Astrocyte (in vitro differentiated cells and primary cell): ENCODE measurements at regions not wholly inside any gene's neighbourhood (a gene's known extent, or its start where the extent isn't known, plus 50 kb on each side); places are given as distances from the start of the nearest gene placed in this dataset.

Source experiments
- DNase-seq: peaks from one replicate; pipeline ENCODE4 v3.0.0-alpha.2; 2010; ENCODE audit warnings: low read depth
- FAIRE-seq: peaks from 2 replicates; lab custom pipeline; 2011; peaks lifted over from hg19 to GRCh38; lab: Jason Lieb, UNC
- H2AFZ ChIP-seq: 2 replicates; pipeline ENCODE4 v1.6.0; 2012; ENCODE audit warnings: low read depth, low read length, inconsistent platforms
- H3K27ac ChIP-seq: 2 replicates; pipeline ENCODE4 v1.5.1; 2011; ENCODE audit warnings: low read depth, low read length, inconsistent platforms
- H3K27me3 ChIP-seq: 2 replicates; pipeline ENCODE4 v1.6.0; 2011; ENCODE audit warnings: low read length, inconsistent platforms; ENCODE audit not compliant: insufficient read depth
- H3K36me3 ChIP-seq: 2 replicates; pipeline ENCODE4 v1.5.1; 2011; ENCODE audit warnings: low read length, inconsistent platforms; ENCODE audit not compliant: insufficient read depth
- H3K4me1 ChIP-seq: 2 replicates; pipeline ENCODE4 v1.5.1; 2011; ENCODE audit warnings: low read length, inconsistent platforms; ENCODE audit not compliant: insufficient read depth
- H3K4me2 ChIP-seq: 2 replicates; pipeline ENCODE4 v1.6.0; 2012; ENCODE audit warnings: low read length, inconsistent platforms
- H3K4me3 ChIP-seq: 2 replicates; pipeline ENCODE4 v1.5.1; 2011; ENCODE audit warnings: low read depth, mild to moderate bottlenecking, low read length, inconsistent platforms; ENCODE audit not compliant: insufficient read depth
- H3K79me2 ChIP-seq: 2 replicates; pipeline ENCODE4 v1.6.0; 2012; ENCODE audit warnings: mild to moderate bottlenecking, low read length, inconsistent platforms; ENCODE audit not compliant: insufficient read depth
- H3K9ac ChIP-seq: 2 replicates; pipeline ENCODE4 v1.6.0; 2012; ENCODE audit warnings: mild to moderate bottlenecking, low read length, inconsistent platforms
- H3K9me3 ChIP-seq: 2 replicates; pipeline ENCODE4 v1.5.1; 2012; ENCODE audit warnings: low read depth, mild to moderate bottlenecking, low read length, inconsistent platforms; ENCODE audit not compliant: insufficient read depth
- H4K20me1 ChIP-seq: 2 replicates; pipeline ENCODE4 v1.6.0; 2012; ENCODE audit warnings: low read length, inconsistent platforms; ENCODE audit not compliant: insufficient read depth
- H3K27ac Mint-ChIP-seq: one replicate; pipeline ENCODE4 v1.8.0; 2021; ENCODE audit warnings: mild to moderate bottlenecking, mixed read lengths; ENCODE audit not compliant: unreplicated experiment
- H3K27me3 Mint-ChIP-seq: one replicate; pipeline ENCODE4 v1.8.0; 2021; ENCODE audit warnings: low read depth, mixed read lengths; ENCODE audit not compliant: unreplicated experiment
- H3K36me3 Mint-ChIP-seq: one replicate; pipeline ENCODE4 v1.8.0; 2021; ENCODE audit warnings: low read depth, mixed read lengths; ENCODE audit not compliant: unreplicated experiment
- H3K4me1 Mint-ChIP-seq: one replicate; pipeline ENCODE4 v1.8.0; 2021; ENCODE audit warnings: low read depth, mixed read lengths; ENCODE audit not compliant: unreplicated experiment
- H3K4me3 Mint-ChIP-seq: one replicate; pipeline ENCODE4 v1.8.0; 2021; ENCODE audit warnings: mild to moderate bottlenecking, moderate library complexity, mixed read lengths; ENCODE audit not compliant: unreplicated experiment
- H3K9me3 Mint-ChIP-seq: one replicate; pipeline ENCODE4 v1.8.0; 2021; ENCODE audit warnings: mild to moderate bottlenecking, mixed read lengths; ENCODE audit not compliant: unreplicated experiment
- CTCF ChIP-seq: IDR thresholded peaks from 2 replicates; pipeline ENCODE4 v1.5.1; 2011; ENCODE audit warnings: low read depth, mild to moderate bottlenecking, inconsistent platforms, low read length, moderate library complexity; ENCODE audit not compliant: insufficient read depth
- EZH2 ChIP-seq: IDR thresholded peaks from 2 replicates; pipeline ENCODE4 v1.6.1; 2012; ENCODE audit warnings: mild to moderate bottlenecking, low read length, inconsistent platforms; ENCODE audit not compliant: insufficient read depth

DNA sequence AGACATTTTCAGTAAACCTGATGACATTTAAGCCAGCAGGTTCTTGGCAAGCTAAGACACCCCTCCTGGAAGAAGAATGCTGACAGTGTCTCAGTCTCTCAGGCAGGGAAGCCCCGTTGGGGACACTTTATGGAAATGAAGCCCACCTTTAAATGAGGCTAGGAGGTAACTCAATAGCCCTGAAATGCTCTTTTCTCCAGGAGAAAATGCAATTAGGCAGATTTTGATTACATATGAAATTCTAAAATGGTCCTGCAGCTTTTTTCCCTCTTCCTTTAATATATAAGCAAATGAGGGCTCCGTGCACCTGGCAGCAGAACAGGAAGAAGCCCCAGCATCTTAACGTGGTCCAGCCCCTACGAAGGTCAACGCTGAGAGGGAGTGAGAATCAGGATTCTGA, 65.8 kb upstream of the CHST15 start:
- Histone ChIP-seq H3K79me2 (no peaks in the 10 kb centered on the region), H3K36me3 (no peaks in the 10 kb centered on the region), H4K20me1 (no peaks in the 10 kb centered on the region), H3K27ac (no peak overlapping the region), H3K9ac (no peak overlapping the region), H3K4me1 (peaks cover 22% of the 10 kb centered on the region), H2AFZ (no peak overlapping the region), H3K27me3 (peaks cover 13% of the 10 kb centered on the region), H3K4me3 (no peak overlapping the region), H3K4me2 (no peak overlapping the region), H3K9me3 (no peaks in the 10 kb centered on the region)
- DNase-seq (no peak), FAIRE-seq (no peak)
- peaks cover 22% of the 10 kb centered on the region for H3K27me3 Mint-ChIP-seq
- TF ChIP-seq EZH2, result no peak
- TF ChIP-seq CTCF, result no peak
- no peak overlapping the region for H3K27ac Mint-ChIP-seq
- H3K9me3 Mint-ChIP-seq, result peaks cover 12% of the 10 kb centered on the region
- H3K4me1 Mint-ChIP-seq, result peaks cover 26% of the 10 kb centered on the region
- no peaks in the 10 kb centered on the region for H3K36me3 Mint-ChIP-seq
- no peak overlapping the region for H3K4me3 Mint-ChIP-seq

DNA sequence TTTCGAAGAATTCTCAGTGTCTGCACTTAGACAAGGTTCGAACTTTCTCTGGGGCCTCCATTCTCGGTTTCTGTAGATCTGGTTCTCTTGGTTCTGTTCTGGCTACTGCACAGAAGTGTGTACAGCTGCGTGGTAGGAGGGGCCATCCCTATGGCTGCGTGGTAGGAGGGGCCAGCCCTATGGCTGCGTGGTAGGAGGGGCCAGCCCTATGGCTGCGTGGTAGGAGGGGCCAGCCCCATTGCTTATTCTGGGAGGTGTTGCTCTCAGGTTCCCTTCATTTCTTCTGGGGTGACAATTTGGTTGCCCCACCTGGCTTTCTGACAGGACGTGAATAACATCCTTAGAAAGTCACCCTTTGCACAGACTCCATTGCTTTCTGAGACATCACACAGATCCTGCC, 65.2 kb upstream of the CHST15 start:
- Histone ChIP-seq H3K27me3 (peaks cover 13% of the 10 kb centered on the region), H3K9me3 (no peaks in the 10 kb centered on the region), H4K20me1 (no peaks in the 10 kb centered on the region), H3K36me3 (no peaks in the 10 kb centered on the region), H2AFZ (no peak overlapping the region), H3K4me3 (no peak overlapping the region), H3K4me1 (peaks cover 25% of the 10 kb centered on the region), H3K9ac (no peak overlapping the region), H3K4me2 (no peak overlapping the region), H3K27ac (no peak overlapping the region), H3K79me2 (no peaks in the 10 kb centered on the region)
- Mint-ChIP-seq H3K27me3 (peaks cover 22% of the 10 kb centered on the region), H3K36me3 (no peaks in the 10 kb centered on the region), H3K9me3 (peaks cover 12% of the 10 kb centered on the region), H3K27ac (no peak overlapping the region), H3K4me1 (peaks cover 26% of the 10 kb centered on the region), H3K4me3 (no peak overlapping the region)
- FAIRE-seq, result no peak
- TF ChIP-seq CTCF (no peak), EZH2 (no peak)
- DNase-seq, result no peak

DNA sequence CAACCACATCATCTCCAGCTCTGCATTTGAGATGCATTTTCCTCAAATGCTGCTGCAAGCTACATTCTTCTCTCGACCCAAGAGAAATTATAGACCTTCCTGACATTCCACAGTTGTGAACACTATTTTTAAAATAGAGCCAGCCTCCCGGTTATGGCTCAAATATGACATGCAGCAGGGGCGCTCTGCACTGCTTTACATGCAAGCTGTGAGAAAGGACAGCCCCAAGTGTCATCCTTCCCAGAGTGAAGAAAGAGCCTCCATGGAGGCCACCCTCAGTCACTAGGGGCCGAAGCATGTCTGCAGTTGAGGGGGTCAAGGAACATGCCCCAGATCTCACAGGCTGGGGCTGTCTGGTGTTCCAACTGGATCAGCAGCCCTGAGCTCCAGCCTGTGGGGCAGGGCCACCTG, 63.9 kb upstream of the CHST15 start:
- H3K9ac ChIP-seq, result no peak overlapping the region
- H3K4me3 ChIP-seq, result no peak overlapping the region
- peaks cover 38% of the 10 kb centered on the region for H3K4me1 ChIP-seq
- peak overlapping the region; percentile 21 for H3K27ac ChIP-seq
- Mint-ChIP-seq H3K27ac (peak overlapping the region; percentile 49), H3K4me1 (peaks cover 24% of the 10 kb centered on the region), H3K27me3 (peaks cover 20% of the 10 kb centered on the region), H3K36me3 (no peaks in the 10 kb centered on the region), H3K9me3 (peaks cover 12% of the 10 kb centered on the region), H3K4me3 (no peak overlapping the region)
- no peak for FAIRE-seq
- no peaks in the 10 kb centered on the region for H4K20me1 ChIP-seq
- H3K4me2 ChIP-seq, result peak overlapping the region; percentile 69
- no peaks in the 10 kb centered on the region for H3K9me3 ChIP-seq
- DNase-seq, result peak; percentile 76
- H3K27me3 ChIP-seq, result peaks cover 13% of the 10 kb centered on the region
- no peaks in the 10 kb centered on the region for H3K36me3 ChIP-seq
- no peak overlapping the region for H2AFZ ChIP-seq
- H3K79me2 ChIP-seq, result no peaks in the 10 kb centered on the region
- TF ChIP-seq CTCF (no peak), EZH2 (no peak)
